ENCODE measurements at regions not wholly inside any gene's neighbourhood (a gene's known extent, or its start where the extent isn't known, plus 50 kb on each side); places are given as distances from the start of the nearest gene placed in this dataset.

- DNase-seq: no peak
Observed at GRCh38 chr6:139426795-139427194, 52.3 kb upstream of the CITED2 start.

DNA sequence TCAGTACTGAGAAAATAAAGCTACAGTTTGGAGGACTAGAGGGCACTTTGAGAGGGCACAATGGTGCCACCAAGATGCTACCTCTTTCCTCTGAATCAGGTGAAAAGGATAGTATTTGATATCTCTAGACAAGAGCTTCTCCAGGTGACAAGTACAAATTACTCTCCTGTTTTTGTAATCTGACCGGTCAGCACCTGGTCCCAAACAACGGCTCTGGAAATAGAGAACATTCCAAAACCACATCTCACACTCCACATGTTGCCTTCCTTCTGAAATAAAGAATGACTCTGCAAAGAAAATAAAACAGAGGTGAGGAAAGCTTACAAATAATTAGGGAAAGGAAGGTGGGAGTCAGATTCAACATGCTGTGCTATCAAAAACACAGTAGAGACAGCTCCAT is 51.3 kb upstream of the CITED2 start:
- no peak for DNase-seq

- DNase-seq: no peak
Observed at GRCh38 chr6:139423971-139424667, 49.7 kb upstream of the CITED2 start.
